GM12878 (cell line): ENCODE measurements at regions not wholly inside any gene's neighbourhood (a gene's known extent, or its start where the extent isn't known, plus 50 kb on each side); places are given as distances from the start of the nearest gene placed in this dataset.

Experiments used
- ATAC-seq: fragments of 200-7000 bp; cut with Tn5 transposase; 3 replicates; pipeline ENCODE4 v1.9.1; 2020; ENCODE audit warnings: mild to moderate bottlenecking, moderate library complexity
- BruUV-seq: library from RNA; stranded (reverse); fragments of 400-500 nt; replicated peaks from 2 replicates; lab custom pipeline; 2021; lab: Mats Ljungman, UMichigan
- CTCF ChIA-PET: fragments of 300-600 bp; sonication (Branson Sonifier 250); formaldehyde crosslinking; extraction: SDS; loops from one replicate; lab custom pipeline; 2021; ENCODE audit warnings: inconsistent platforms; lab: Yijun Ruan, JAX
- POLR2A ChIA-PET: fragments of 350-600 bp; formaldehyde crosslinking; extraction: SDS; loops from one replicate; lab custom pipeline; 2021; ENCODE audit warnings: inconsistent platforms; lab: Charles Lee
- RAD21 ChIA-PET: fragments of 300-600 bp; sonication (Branson Sonifier 250); formaldehyde crosslinking; loops from one replicate; lab custom pipeline; 2023; ENCODE audit warnings: antibody characterized with exemption; ENCODE audit not compliant: unreplicated experiment; lab: Charles Lee
- SMC1A ChIA-PET: fragments of 300-600 bp; sonication (Branson Sonifier 250); formaldehyde crosslinking; loops from one replicate; lab custom pipeline; 2023; ENCODE audit not compliant: unreplicated experiment, uncharacterized antibody; lab: Charles Lee
- DNase-seq: peaks from one replicate; pipeline ENCODE4 v3.0.0-alpha.2; 2011; ENCODE audit warnings: low read depth, low spot score
- FAIRE-seq: peaks from 3 replicates; lab custom pipeline; 2011; peaks lifted over from hg19 to GRCh38; lab: Jason Lieb, UNC
- H2AFZ ChIP-seq: 2 replicates; pipeline ENCODE4 v1.6.0; 2011; ENCODE audit warnings: low read depth, low read length, control low read depth; ENCODE audit not compliant: control insufficient read depth
- H3K27ac ChIP-seq: 2 replicates; pipeline ENCODE4 v1.5.1; 2011; ENCODE audit warnings: control low read depth; ENCODE audit not compliant: control insufficient read depth, insufficient read depth
- H3K27me3 ChIP-seq, 2 experiments: replicated peaks in 1 of 2; 2 replicates each; pipeline versions ENCODE4 v1.6.0 to v1.6.1; 2011; ENCODE audit warnings: low read length in 1 of 2; ENCODE audit not compliant: control insufficient read depth in 2 of 2, insufficient read depth in 2 of 2
- H3K36me3 ChIP-seq, 2 experiments: 2 replicates each; pipeline ENCODE4 v1.5.1; 2011; ENCODE audit warnings: low read length in 1 of 2; ENCODE audit not compliant: control insufficient read depth in 2 of 2, insufficient read depth in 2 of 2
- H3K4me1 ChIP-seq: 2 replicates; pipeline ENCODE4 v1.6.1; 2011; ENCODE audit warnings: mild to moderate bottlenecking, low read length, moderate library complexity, mixed read lengths; ENCODE audit not compliant: control insufficient read depth, insufficient read depth
- H3K4me2 ChIP-seq: 2 replicates; pipeline ENCODE4 v1.6.0; 2011; ENCODE audit warnings: control low read depth; ENCODE audit not compliant: control insufficient read depth, insufficient read depth
- H3K4me3 ChIP-seq: fragments of 200-600 bp; sonication (generic); 2 replicates; pipeline ENCODE4 v1.5.1; 2016
- H3K79me2 ChIP-seq: 2 replicates; pipeline ENCODE4 v1.6.0; 2011; ENCODE audit warnings: low read length; ENCODE audit not compliant: control insufficient read depth, insufficient read depth
- H3K9ac ChIP-seq: 2 replicates; pipeline ENCODE4 v1.8.0; 2011; ENCODE audit warnings: low read length, control low read depth, mixed read lengths; ENCODE audit not compliant: control insufficient read depth, insufficient read depth
- H3K9me3 ChIP-seq: replicated peaks from 3 replicates; pipeline ENCODE4 v1.5.1; 2011; ENCODE audit warnings: mild to moderate bottlenecking, low read length; ENCODE audit not compliant: control insufficient read depth, insufficient read depth
- H4K20me1 ChIP-seq: 2 replicates; pipeline ENCODE4 v1.6.0; 2011; ENCODE audit not compliant: control insufficient read depth, insufficient read depth
- ATF2 ChIP-seq: IDR thresholded peaks from 2 replicates; pipeline ENCODE4 v1.6.1; 2012; ENCODE audit warnings: low read length, inconsistent platforms
- E4F1 ChIP-seq: fragments of 450-650 bp; IDR thresholded peaks from 2 replicates; pipeline ENCODE4 v1.6.1; 2018; ENCODE audit warnings: borderline replicate concordance, mild to moderate bottlenecking; ENCODE audit not compliant: partially characterized antibody
- FOXM1 ChIP-seq: IDR thresholded peaks from 2 replicates; pipeline ENCODE4 v1.6.1; 2012; ENCODE audit warnings: low read depth, mild to moderate bottlenecking, inconsistent platforms, low read length, moderate library complexity
- GATAD2B ChIP-seq: fragments of 450-650 bp; conservative IDR thresholded peaks from 2 replicates; pipeline ENCODE4 v1.6.1; 2017; ENCODE audit warnings: low read depth, mild to moderate bottlenecking, moderate library complexity
- KLF5 ChIP-seq: fragments of 450-650 bp; IDR thresholded peaks from 2 replicates; pipeline ENCODE4 v1.6.1; 2014; ENCODE audit warnings: mild to moderate bottlenecking; ENCODE audit not compliant: partially characterized antibody
- PBX3 ChIP-seq: IDR thresholded peaks from 2 replicates; pipeline ENCODE4 v1.6.1; 2011; ENCODE audit warnings: mild to moderate bottlenecking, low read depth, low read length, moderate library complexity; ENCODE audit not compliant: insufficient replicate concordance
- PRDM15 ChIP-seq: fragments of 450-650 bp; formaldehyde crosslinking; IDR thresholded peaks from 2 replicates; pipeline ENCODE4 v1.4.0; 2020; ENCODE audit warnings: mild to moderate bottlenecking, moderate library complexity
- RAD51 ChIP-seq: fragments of 450-650 bp; IDR thresholded peaks from 2 replicates; pipeline ENCODE4 v1.6.1; 2016; ENCODE audit warnings: moderate library complexity, mild to moderate bottlenecking, inconsistent platforms
- TCF3 ChIP-seq: IDR thresholded peaks from 2 replicates; pipeline ENCODE4 v1.6.1; 2012; ENCODE audit warnings: low read depth, mild to moderate bottlenecking, low read length, borderline replicate concordance; ENCODE audit not compliant: insufficient read depth
- ZSCAN29 ChIP-seq: fragments of 450-650 bp; IDR thresholded peaks from 2 replicates; pipeline ENCODE4 v1.6.1; 2017; ENCODE audit warnings: mild to moderate bottlenecking, moderate library complexity
- WGBS: methylation state at CpG from one replicate; pipeline ENCODE4 v1.1.6; 2016; ENCODE audit warnings: low lambda C conversion rate; ENCODE audit not compliant: insufficient replicate concordance, insufficient coverage; ENCODE audit errors: missing lambda C conversion rate; 5-methylcytosine and 5-hydroxymethylcytosine counted together
- in situ Hi-C: fragments of 300-500 bp; cut with MboI; formaldehyde crosslinking; loops from 9 replicates; pipeline ENCODE4 v1.14.3; 2018; ENCODE audit warnings: mixed read lengths
- intact Hi-C: fragments of 100-400 bp; cut with micrococcal nuclease; formaldehyde crosslinking; loops from one replicate; pipeline ENCODE4 v1.14.2; 2022; ENCODE audit not compliant: unreplicated experiment

DNA sequence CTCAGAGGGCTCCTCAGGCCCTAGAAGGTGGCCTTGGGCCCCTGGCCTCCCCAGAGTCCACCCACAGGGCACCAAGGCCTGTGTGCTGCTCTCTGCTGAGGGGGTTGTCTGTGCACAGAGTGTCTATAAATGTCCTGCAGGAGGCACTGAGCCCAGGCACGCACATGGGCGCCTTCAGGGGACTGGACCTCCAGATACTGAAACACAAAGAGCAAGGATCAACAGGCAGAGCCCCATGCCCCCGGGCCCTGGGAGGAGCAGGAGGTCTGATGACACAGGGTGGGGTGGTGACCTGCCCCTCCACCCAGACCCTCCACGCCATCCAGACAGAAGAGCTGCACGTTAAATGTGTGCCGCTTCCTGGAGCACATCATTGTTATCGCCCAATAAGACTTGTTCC, 64.6 kb upstream of the SIMC1 start (continued):
- no peak for TF ChIP-seq PBX3
- TF ChIP-seq E4F1: no peak
- no peak for TF ChIP-seq KLF5
- no peak for TF ChIP-seq RAD51
- TF ChIP-seq TCF3: no peak

- ChIA-PET SMC1A (no interaction called here), POLR2A (no interaction called here), RAD21 (no interaction called here), CTCF (no interaction called here)
- in situ Hi-C loops (no loop called here), intact Hi-C loops (no loop called here)
- no peak overlapping the region for H2AFZ ChIP-seq
- no peaks in the 10 kb centered on the region for H3K79me2 ChIP-seq
- peaks cover 0 to 5% of the 10 kb centered on the region in 2 experiments; a peak in 2 of 4 replicates for H3K27me3 ChIP-seq
- no peaks in the 10 kb centered on the region; the same call in 1 of the 2 replicates for H3K4me1 ChIP-seq
- TF ChIP-seq PRDM15 (CRISPR knock-in tag): no peak
- no peak for TF ChIP-seq GATAD2B
- no peak for TF ChIP-seq FOXM1
- TF ChIP-seq ZSCAN29: no peak
- no peak for TF ChIP-seq ATF2
- no peaks in the 10 kb centered on the region for H4K20me1 ChIP-seq
- ATAC-seq (no peak), FAIRE-seq (no peak), DNase-seq (no peak)
- no TSS peak for BruUV-seq
- H3K9me3 ChIP-seq: no peaks in the 10 kb centered on the region
- no peak overlapping the region for H3K4me2 ChIP-seq
- 29% methylated on average over 8 of the region's 8 CpGs for WGBS
- H3K4me3 ChIP-seq: no peak overlapping the region
- H3K36me3 ChIP-seq: no peaks in the 10 kb centered on the region
- no peak overlapping the region for H3K27ac ChIP-seq
- H3K9ac ChIP-seq: no peak overlapping the region
Observed at GRCh38 chr5:176174345-176175025, 63.7 kb upstream of the SIMC1 start.
